GM12878 (cell line): ENCODE measurements at regions not wholly inside any gene's neighbourhood (a gene's known extent, or its start where the extent isn't known, plus 50 kb on each side); places are given as distances from the start of the nearest gene placed in this dataset.

Source experiments
- ATAC-seq: fragments of 200-7000 bp; cut with Tn5 transposase; 3 replicates; pipeline ENCODE4 v1.9.1; 2020; ENCODE audit warnings: mild to moderate bottlenecking, moderate library complexity
- BruUV-seq: library from RNA; stranded (reverse); fragments of 400-500 nt; replicated peaks from 2 replicates; lab custom pipeline; 2021; lab: Mats Ljungman, UMichigan
- CTCF ChIA-PET: fragments of 300-600 bp; sonication (Branson Sonifier 250); formaldehyde crosslinking; extraction: SDS; loops from one replicate; lab custom pipeline; 2021; ENCODE audit warnings: inconsistent platforms; lab: Yijun Ruan, JAX
- POLR2A ChIA-PET: fragments of 350-600 bp; formaldehyde crosslinking; extraction: SDS; loops from one replicate; lab custom pipeline; 2021; ENCODE audit warnings: inconsistent platforms; lab: Charles Lee
- RAD21 ChIA-PET: fragments of 300-600 bp; sonication (Branson Sonifier 250); formaldehyde crosslinking; loops from one replicate; lab custom pipeline; 2023; ENCODE audit warnings: antibody characterized with exemption; ENCODE audit not compliant: unreplicated experiment; lab: Charles Lee
- SMC1A ChIA-PET: fragments of 300-600 bp; sonication (Branson Sonifier 250); formaldehyde crosslinking; loops from one replicate; lab custom pipeline; 2023; ENCODE audit not compliant: unreplicated experiment, uncharacterized antibody; lab: Charles Lee
- DNase-seq: peaks from one replicate; pipeline ENCODE4 v3.0.0-alpha.2; 2011; ENCODE audit warnings: low read depth, low spot score
- FAIRE-seq: peaks from 3 replicates; lab custom pipeline; 2011; peaks lifted over from hg19 to GRCh38; lab: Jason Lieb, UNC
- H2AFZ ChIP-seq: 2 replicates; pipeline ENCODE4 v1.6.0; 2011; ENCODE audit warnings: low read depth, low read length, control low read depth; ENCODE audit not compliant: control insufficient read depth
- H3K27ac ChIP-seq: 2 replicates; pipeline ENCODE4 v1.5.1; 2011; ENCODE audit warnings: control low read depth; ENCODE audit not compliant: control insufficient read depth, insufficient read depth
- H3K27me3 ChIP-seq, 2 experiments: replicated peaks in 1 of 2; 2 replicates each; pipeline versions ENCODE4 v1.6.0 to v1.6.1; 2011; ENCODE audit warnings: low read length in 1 of 2; ENCODE audit not compliant: control insufficient read depth in 2 of 2, insufficient read depth in 2 of 2
- H3K36me3 ChIP-seq, 2 experiments: 2 replicates each; pipeline ENCODE4 v1.5.1; 2011; ENCODE audit warnings: low read length in 1 of 2; ENCODE audit not compliant: control insufficient read depth in 2 of 2, insufficient read depth in 2 of 2
- H3K4me1 ChIP-seq: 2 replicates; pipeline ENCODE4 v1.6.1; 2011; ENCODE audit warnings: mild to moderate bottlenecking, low read length, moderate library complexity, mixed read lengths; ENCODE audit not compliant: control insufficient read depth, insufficient read depth
- H3K4me2 ChIP-seq: 2 replicates; pipeline ENCODE4 v1.6.0; 2011; ENCODE audit warnings: control low read depth; ENCODE audit not compliant: control insufficient read depth, insufficient read depth
- H3K4me3 ChIP-seq: fragments of 200-600 bp; sonication (generic); 2 replicates; pipeline ENCODE4 v1.5.1; 2016
- H3K79me2 ChIP-seq: 2 replicates; pipeline ENCODE4 v1.6.0; 2011; ENCODE audit warnings: low read length; ENCODE audit not compliant: control insufficient read depth, insufficient read depth
- H3K9ac ChIP-seq: 2 replicates; pipeline ENCODE4 v1.8.0; 2011; ENCODE audit warnings: low read length, control low read depth, mixed read lengths; ENCODE audit not compliant: control insufficient read depth, insufficient read depth
- H3K9me3 ChIP-seq: replicated peaks from 3 replicates; pipeline ENCODE4 v1.5.1; 2011; ENCODE audit warnings: mild to moderate bottlenecking, low read length; ENCODE audit not compliant: control insufficient read depth, insufficient read depth
- H4K20me1 ChIP-seq: 2 replicates; pipeline ENCODE4 v1.6.0; 2011; ENCODE audit not compliant: control insufficient read depth, insufficient read depth
- ATF7 ChIP-seq: fragments of 450-650 bp; IDR thresholded peaks from 2 replicates; pipeline ENCODE4 v1.6.1; 2016; ENCODE audit warnings: low read depth, mild to moderate bottlenecking
- PKNOX1 ChIP-seq: fragments of 450-650 bp; IDR thresholded peaks from 2 replicates; pipeline ENCODE4 v1.6.1; 2016; ENCODE audit warnings: mild to moderate bottlenecking
- RB1 ChIP-seq: fragments of 450-650 bp; formaldehyde crosslinking; IDR thresholded peaks from 2 replicates; pipeline ENCODE4 v1.6.1; 2017; ENCODE audit warnings: mild to moderate bottlenecking, borderline replicate concordance
- SUZ12 ChIP-seq: fragments of 200-600 bp; sonication (generic); IDR thresholded peaks from one replicate; pipeline ENCODE4 v1.6.1; 2018; ENCODE audit warnings: antibody characterized with exemption, mild to moderate bottlenecking; ENCODE audit not compliant: unreplicated experiment
- WGBS: methylation state at CpG from one replicate; pipeline ENCODE4 v1.1.6; 2016; ENCODE audit warnings: low lambda C conversion rate; ENCODE audit not compliant: insufficient replicate concordance, insufficient coverage; ENCODE audit errors: missing lambda C conversion rate; 5-methylcytosine and 5-hydroxymethylcytosine counted together
- in situ Hi-C: fragments of 300-500 bp; cut with MboI; formaldehyde crosslinking; loops from 9 replicates; pipeline ENCODE4 v1.14.3; 2018; ENCODE audit warnings: mixed read lengths
- intact Hi-C: fragments of 100-400 bp; cut with micrococcal nuclease; formaldehyde crosslinking; loops from one replicate; pipeline ENCODE4 v1.14.2; 2022; ENCODE audit not compliant: unreplicated experiment

DNA sequence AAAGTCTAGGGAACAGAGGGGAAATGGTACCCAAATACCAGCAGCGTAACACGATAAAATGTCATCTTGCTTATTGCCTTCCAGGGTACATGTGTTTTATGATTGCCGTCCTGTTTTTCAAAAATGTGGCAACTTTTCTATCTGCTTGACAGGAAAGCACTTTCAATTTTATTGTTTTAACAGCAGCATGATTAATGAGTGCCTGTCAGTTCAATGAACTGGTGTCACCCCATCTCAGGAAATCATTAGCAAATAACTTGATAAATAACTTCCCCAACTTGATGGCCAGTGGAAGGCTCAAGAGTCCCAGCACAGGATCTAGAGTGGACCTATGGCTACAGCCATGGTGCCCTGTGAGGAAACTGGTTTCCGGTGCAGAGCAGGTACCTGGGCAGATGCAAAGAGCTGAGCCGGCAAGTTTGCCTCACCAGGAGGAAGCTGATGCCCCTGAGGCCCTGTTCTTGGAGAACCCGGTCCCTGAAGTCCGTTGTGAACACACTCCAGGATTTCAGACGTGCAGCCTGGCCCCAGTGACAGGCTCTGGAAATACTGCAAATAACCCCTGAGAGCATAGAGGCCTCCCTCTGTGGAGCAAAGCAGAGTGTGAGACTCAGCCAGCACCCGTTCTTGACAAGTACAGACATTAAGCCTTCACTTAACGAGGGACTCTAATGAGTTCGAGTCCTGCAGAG lies 173.5 kb upstream of the SFSWAP start:
- ChIA-PET POLR2A (no interaction called here), CTCF (no interaction called here), RAD21 (interaction anchor here (1.4 kb wide), 1 partner anchor 26 kb away, joined by 7 read pairs; no protein-coding TSS in a partner anchor), SMC1A (interaction anchor here (2.0 kb wide), 1 partner anchor 27 kb away, joined by 10 read pairs; no protein-coding TSS in a partner anchor)
- 30% methylated on average over 11 of the region's 11 CpGs for WGBS
- ATAC-seq (no peak), FAIRE-seq (no peak), DNase-seq (no peak)
- Histone ChIP-seq H3K36me3 (no peaks in the 10 kb centered on the region), H3K79me2 (no peaks in the 10 kb centered on the region), H3K4me3 (no peak overlapping the region), H3K4me2 (no peak overlapping the region), H3K27ac (no peak overlapping the region), H4K20me1 (no peaks in the 10 kb centered on the region), H2AFZ (no peak overlapping the region), H3K4me1 (no peaks in the 10 kb centered on the region), H3K27me3 (no peaks in the 10 kb centered on the region), H3K9ac (no peak overlapping the region), H3K9me3 (no peaks in the 10 kb centered on the region; the same call in 2 of the 3 replicates)
- intact Hi-C loops = no loop called here
- TF ChIP-seq ATF7 (no peak), PKNOX1 (peak; percentile 68; the same call in 1 of the 2 replicates)
- in situ Hi-C loops = no loop called here
- BruUV-seq = no TSS peak

GRCh38 chr12:131539381-131539780 lies 171.5 kb upstream of the SFSWAP start:
- CTCF ChIA-PET = no interaction called here
- DNase-seq (no peak), ATAC-seq (no peak), FAIRE-seq (peak; percentile 38)
- Histone ChIP-seq H3K9ac (no peak overlapping the region), H3K79me2 (no peaks in the 10 kb centered on the region), H2AFZ (no peak overlapping the region), H4K20me1 (no peaks in the 10 kb centered on the region), H3K27me3 (no peaks in the 10 kb centered on the region), H3K4me2 (no peak overlapping the region), H3K4me3 (no peak overlapping the region), H3K4me1 (no peaks in the 10 kb centered on the region), H3K27ac (no peak overlapping the region), H3K9me3 (no peaks in the 10 kb centered on the region; the same call in 2 of the 3 replicates), H3K36me3 (no peaks in the 10 kb centered on the region)
- 66% methylated on average over 2 of the region's 2 CpGs for WGBS
- in situ Hi-C loops (no loop called here), intact Hi-C loops (no loop called here)
- RAD21 ChIA-PET = no interaction called here
- TF ChIP-seq SUZ12 = no peak
- no peak for TF ChIP-seq RB1
- BruUV-seq = no TSS peak
- POLR2A ChIA-PET = no interaction called here
- SMC1A ChIA-PET = no interaction called here
